Nephron progenitor cell (in vitro differentiated cells): ENCODE measurements at regions not wholly inside any gene's neighbourhood (a gene's known extent, or its start where the extent isn't known, plus 50 kb on each side); places are given as distances from the start of the nearest gene placed in this dataset.

Source experiments
- DNase-seq: peaks from one replicate; pipeline ENCODE4 v3.0.0; 2021
- H3K27ac Mint-ChIP-seq: 2 replicates; pipeline ENCODE4 v1.8.0; 2021; ENCODE audit warnings: mild to moderate bottlenecking, moderate library complexity, mixed read lengths
- H3K27me3 Mint-ChIP-seq: 2 replicates; pipeline ENCODE4 v1.8.0; 2021; ENCODE audit warnings: mild to moderate bottlenecking, low read depth, mixed read lengths; ENCODE audit not compliant: poor library complexity
- H3K36me3 Mint-ChIP-seq: 2 replicates; pipeline ENCODE4 v1.8.0; 2021; ENCODE audit warnings: low read depth, mixed read lengths
- H3K4me1 Mint-ChIP-seq: 2 replicates; pipeline ENCODE4 v1.8.0; 2021; ENCODE audit warnings: mixed read lengths
- H3K4me3 Mint-ChIP-seq: 2 replicates; pipeline ENCODE4 v1.8.0; 2021; ENCODE audit warnings: mild to moderate bottlenecking, moderate library complexity, mixed read lengths
- H3K9me3 Mint-ChIP-seq: 2 replicates; pipeline ENCODE4 v1.8.0; 2021; ENCODE audit warnings: mild to moderate bottlenecking, moderate library complexity, mixed read lengths
- TF ChIP-seq, protein P1 (sequence below): fragments of 200-600 bp; sonication (generic); IDR thresholded peaks from 2 replicates; pipeline ENCODE4 v1.5.0; 2021; ENCODE audit warnings: antibody characterized with exemption

DNA sequence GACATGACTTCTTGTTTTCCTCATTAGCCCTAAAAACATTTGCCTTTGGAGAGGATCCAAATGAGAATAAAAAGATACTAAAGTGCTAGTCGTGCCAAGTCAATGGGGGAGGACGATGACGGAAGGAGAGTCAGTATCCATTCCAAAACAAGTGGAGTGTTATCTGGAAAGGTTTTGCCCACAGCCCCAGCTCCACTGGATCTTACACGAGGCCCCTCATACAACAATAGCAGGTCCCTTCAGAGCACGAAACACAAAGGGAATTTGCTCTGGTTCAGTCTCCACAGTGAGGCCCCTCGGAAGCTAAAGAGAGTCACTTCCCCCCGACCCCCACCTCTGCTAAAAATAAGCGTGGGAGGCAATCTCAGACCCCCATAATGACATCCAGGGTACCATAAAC is 496.9 kb upstream of the ZFHX3 start:
- no peaks in the 10 kb centered on the region for H3K36me3 Mint-ChIP-seq
- no peak for DNase-seq
- peaks cover 10% of the 10 kb centered on the region for H3K27me3 Mint-ChIP-seq
- H3K4me1 Mint-ChIP-seq = peaks cover 64% of the 10 kb centered on the region
- peak overlapping the region; percentile 59 for H3K4me3 Mint-ChIP-seq
- TF ChIP-seq, protein P1, sequence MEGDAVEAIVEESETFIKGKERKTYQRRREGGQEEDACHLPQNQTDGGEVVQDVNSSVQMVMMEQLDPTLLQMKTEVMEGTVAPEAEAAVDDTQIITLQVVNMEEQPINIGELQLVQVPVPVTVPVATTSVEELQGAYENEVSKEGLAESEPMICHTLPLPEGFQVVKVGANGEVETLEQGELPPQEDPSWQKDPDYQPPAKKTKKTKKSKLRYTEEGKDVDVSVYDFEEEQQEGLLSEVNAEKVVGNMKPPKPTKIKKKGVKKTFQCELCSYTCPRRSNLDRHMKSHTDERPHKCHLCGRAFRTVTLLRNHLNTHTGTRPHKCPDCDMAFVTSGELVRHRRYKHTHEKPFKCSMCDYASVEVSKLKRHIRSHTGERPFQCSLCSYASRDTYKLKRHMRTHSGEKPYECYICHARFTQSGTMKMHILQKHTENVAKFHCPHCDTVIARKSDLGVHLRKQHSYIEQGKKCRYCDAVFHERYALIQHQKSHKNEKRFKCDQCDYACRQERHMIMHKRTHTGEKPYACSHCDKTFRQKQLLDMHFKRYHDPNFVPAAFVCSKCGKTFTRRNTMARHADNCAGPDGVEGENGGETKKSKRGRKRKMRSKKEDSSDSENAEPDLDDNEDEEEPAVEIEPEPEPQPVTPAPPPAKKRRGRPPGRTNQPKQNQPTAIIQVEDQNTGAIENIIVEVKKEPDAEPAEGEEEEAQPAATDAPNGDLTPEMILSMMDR = no peak
- H3K27ac Mint-ChIP-seq = no peak overlapping the region
- H3K9me3 Mint-ChIP-seq = no peaks in the 10 kb centered on the region

DNA sequence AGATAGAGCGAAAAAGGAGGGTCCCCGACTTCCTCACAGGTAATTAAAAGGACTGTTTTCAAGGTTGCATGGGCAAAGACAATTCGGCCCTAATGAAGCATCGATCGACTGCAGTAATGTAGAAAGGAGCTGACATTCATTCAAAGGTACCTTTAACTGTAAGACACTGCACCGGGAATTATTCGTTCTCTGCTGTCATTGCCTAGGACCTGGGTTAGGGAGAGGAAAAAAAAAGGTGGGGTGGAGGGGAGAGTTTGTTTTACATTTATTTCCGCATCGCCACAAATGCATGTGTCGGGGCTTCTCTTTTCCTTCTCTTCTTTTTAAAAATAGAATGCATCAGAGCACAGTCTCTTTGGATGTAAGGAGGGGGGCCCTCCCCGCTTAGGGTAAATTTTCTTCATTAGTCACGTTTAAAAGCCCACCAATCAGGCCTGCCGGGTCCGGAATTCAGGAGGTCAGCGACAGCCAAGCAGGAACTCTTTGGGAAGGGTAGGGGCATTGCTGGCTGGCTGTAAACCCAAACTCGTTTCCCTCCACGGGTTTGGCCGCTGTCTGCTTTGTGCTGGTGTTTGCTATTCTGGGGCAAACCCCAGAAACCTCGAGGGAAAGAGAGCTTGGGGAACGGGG is 496.2 kb upstream of the ZFHX3 start:
- Mint-ChIP-seq H3K27ac (peak overlapping the region; percentile 13), H3K4me1 (peaks cover 58% of the 10 kb centered on the region), H3K36me3 (no peaks in the 10 kb centered on the region), H3K27me3 (peaks cover 5% of the 10 kb centered on the region), H3K9me3 (no peaks in the 10 kb centered on the region), H3K4me3 (peak overlapping the region; percentile 59)
- DNase-seq = peak; percentile 23
- TF ChIP-seq, protein P1 = no peak

DNA sequence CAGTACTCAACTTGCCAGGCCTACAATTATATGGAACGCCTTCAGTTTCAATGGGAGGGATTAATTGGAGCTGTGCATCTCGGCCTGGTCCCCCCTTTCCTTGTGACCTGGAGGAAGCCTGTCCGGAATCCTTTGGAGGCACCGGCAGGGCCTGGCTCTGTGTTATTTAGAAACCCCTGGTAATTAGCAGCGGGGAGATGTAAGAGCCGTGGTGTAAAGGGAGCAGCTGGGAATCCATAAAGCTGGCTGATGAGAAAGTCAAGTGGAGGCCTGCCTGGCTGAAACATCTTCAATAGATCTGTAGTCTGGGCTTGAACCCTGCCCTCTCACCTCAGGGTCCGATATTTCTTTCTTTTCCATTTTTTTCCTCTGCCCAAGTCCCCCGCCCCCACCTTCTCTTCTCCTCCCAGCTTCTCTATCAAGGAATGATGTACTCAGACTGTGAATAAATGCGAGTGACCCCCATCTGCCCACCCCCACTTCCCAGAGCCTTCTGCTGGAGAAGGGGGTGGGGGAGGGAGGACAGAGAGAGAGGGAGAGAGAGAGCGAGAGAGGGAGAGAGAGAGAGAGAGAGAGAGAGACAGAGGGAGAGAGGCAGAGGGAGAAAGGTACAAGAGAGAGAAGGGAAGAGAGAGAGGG is 495.5 kb upstream of the ZFHX3 start:
- no peak for DNase-seq
- no peaks in the 10 kb centered on the region for H3K9me3 Mint-ChIP-seq
- H3K4me3 Mint-ChIP-seq = peak overlapping the region; percentile 59
- H3K27me3 Mint-ChIP-seq = peaks cover 5% of the 10 kb centered on the region
- H3K36me3 Mint-ChIP-seq = no peaks in the 10 kb centered on the region
- TF ChIP-seq, protein P1 = no peak
- peaks cover 58% of the 10 kb centered on the region for H3K4me1 Mint-ChIP-seq
- H3K27ac Mint-ChIP-seq = no peak overlapping the region

DNA sequence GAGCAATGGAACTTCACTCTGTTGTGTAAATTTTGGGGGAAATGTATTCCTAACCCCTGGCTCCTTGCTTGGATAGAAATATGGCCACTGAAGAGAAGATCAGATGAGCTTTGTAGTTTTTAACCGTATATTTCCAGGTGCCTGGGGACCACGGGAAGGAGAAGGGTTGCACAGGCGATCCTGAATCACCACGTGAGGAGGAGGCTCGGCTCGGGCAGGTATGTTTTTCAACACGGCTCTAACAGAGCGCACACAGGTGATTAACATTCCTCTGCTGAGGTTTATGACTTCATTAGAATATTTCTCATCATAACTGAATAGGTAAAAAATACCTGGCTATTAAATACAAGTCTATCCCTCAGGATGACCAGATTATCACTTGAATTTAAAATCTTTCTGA is 495.0 kb upstream of the ZFHX3 start:
- H3K27ac Mint-ChIP-seq = no peak overlapping the region
- H3K36me3 Mint-ChIP-seq = no peaks in the 10 kb centered on the region
- peaks cover 5% of the 10 kb centered on the region for H3K27me3 Mint-ChIP-seq
- no peaks in the 10 kb centered on the region for H3K9me3 Mint-ChIP-seq
- DNase-seq = no peak
- H3K4me1 Mint-ChIP-seq = peaks cover 54% of the 10 kb centered on the region
- H3K4me3 Mint-ChIP-seq = no peak overlapping the region
- TF ChIP-seq, protein P1 = no peak

DNA sequence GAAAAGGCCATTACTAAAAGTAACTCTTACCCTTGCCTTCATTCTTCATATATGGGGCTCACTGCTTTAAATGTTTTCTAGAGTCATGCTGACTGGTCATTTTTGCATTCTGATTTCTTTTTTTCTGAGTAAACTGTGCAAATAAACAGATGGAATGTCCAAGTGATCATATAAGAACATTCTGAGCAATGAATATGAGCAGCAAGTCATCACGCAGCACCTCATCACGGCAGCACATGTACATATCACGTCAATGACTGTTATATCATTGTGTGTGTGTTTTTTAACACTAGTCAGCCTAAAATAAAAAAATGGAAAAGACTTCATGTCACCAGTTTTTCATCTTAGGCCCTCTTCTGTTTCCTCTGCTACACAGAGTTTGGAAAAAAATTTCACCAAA is 490.0 kb upstream of the ZFHX3 start:
- TF ChIP-seq, protein P1 = no peak
- H3K4me3 Mint-ChIP-seq = no peak overlapping the region
- H3K9me3 Mint-ChIP-seq = peaks cover 17% of the 10 kb centered on the region
- peaks cover 11% of the 10 kb centered on the region for H3K27me3 Mint-ChIP-seq
- H3K36me3 Mint-ChIP-seq = no peaks in the 10 kb centered on the region
- no peak for DNase-seq
- H3K4me1 Mint-ChIP-seq = peaks cover 6% of the 10 kb centered on the region
- H3K27ac Mint-ChIP-seq = no peak overlapping the region

DNA sequence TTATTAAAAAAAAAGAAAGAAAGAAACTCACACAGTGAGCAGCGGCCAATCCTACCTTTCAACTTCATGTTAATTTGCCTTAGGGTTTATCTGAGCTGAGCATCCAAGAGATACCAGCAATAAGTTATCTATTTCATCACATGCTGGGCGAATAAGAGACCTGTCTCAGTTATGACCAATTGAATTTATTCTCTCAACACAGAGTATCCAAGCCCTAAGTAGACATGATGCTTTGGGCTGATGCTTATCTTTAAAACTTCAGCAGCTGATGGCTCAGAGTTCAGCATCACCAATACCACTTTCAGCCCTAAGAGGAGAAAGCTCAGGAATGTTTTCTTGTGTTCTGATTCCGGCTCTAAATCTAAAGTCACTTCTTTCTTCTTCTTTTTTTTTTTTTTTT is 489.0 kb upstream of the ZFHX3 start:
- H3K27me3 Mint-ChIP-seq = peaks cover 14% of the 10 kb centered on the region

More for the DNA sequence above, 489.0 kb upstream of the ZFHX3 start:
- TF ChIP-seq, protein P1 = no peak
- Mint-ChIP-seq H3K27ac (no peak overlapping the region), H3K36me3 (peaks cover 4% of the 10 kb centered on the region), H3K4me3 (no peak overlapping the region), H3K4me1 (no peaks in the 10 kb centered on the region), H3K9me3 (peaks cover 25% of the 10 kb centered on the region)
- DNase-seq = no peak
